Neural progenitor cell (in vitro differentiated cells): ENCODE measurements at regions not wholly inside any gene's neighbourhood (a gene's known extent, or its start where the extent isn't known, plus 50 kb on each side); places are given as distances from the start of the nearest gene placed in this dataset.

ENCODE experiments used
- CTCF ChIP-seq: fragments of 200-600 bp; sonication (generic); IDR thresholded peaks from 2 replicates; pipeline ENCODE4 v1.5.1; 2017; ENCODE audit warnings: antibody characterized with exemption, mild to moderate bottlenecking
- EZH2 ChIP-seq: fragments of 200-600 bp; sonication (generic); IDR thresholded peaks from 2 replicates; pipeline ENCODE4 v1.6.1; 2017; ENCODE audit warnings: antibody characterized with exemption, mild to moderate bottlenecking, moderate library complexity
- EZH2phosphoT487 ChIP-seq: fragments of 200-600 bp; sonication (generic); IDR thresholded peaks from 2 replicates; pipeline ENCODE4 v1.6.1; 2017; ENCODE audit warnings: antibody characterized with exemption

- TF ChIP-seq EZH2phosphoT487: peak; percentile 57
- TF ChIP-seq CTCF: no peak
- no peak for TF ChIP-seq EZH2
Measured at GRCh38 chr15:95845862-95846515, 484.5 kb upstream of the NR2F2 start.
